Neural cell (in vitro differentiated cells): ENCODE measurements at regions not wholly inside any gene's neighbourhood (a gene's known extent, or its start where the extent isn't known, plus 50 kb on each side); places are given as distances from the start of the nearest gene placed in this dataset.

Source experiments
- CTCF ChIP-seq: fragments of 450-650 bp; IDR thresholded peaks from 2 replicates; pipeline ENCODE4 v1.5.1; 2014; ENCODE audit warnings: antibody characterized with exemption, mild to moderate bottlenecking, moderate library complexity; ENCODE audit not compliant: poor library complexity, severe bottlenecking
- EZH2 ChIP-seq: fragments of 200-600, 300-800 bp; shearing (Covaris generic), sonication (generic); IDR thresholded peaks from 2 replicates; pipeline ENCODE4 v1.6.1; 2014; ENCODE audit warnings: antibody characterized with exemption, low read length, borderline replicate concordance, mild to moderate bottlenecking; ENCODE audit not compliant: insufficient read depth, poor library complexity, severe bottlenecking
- POLR2AphosphoS5 ChIP-seq: IDR thresholded peaks from 2 replicates; pipeline ENCODE4 v1.6.1; 2012

- TF ChIP-seq CTCF (no peak), EZH2 (no peak), POLR2AphosphoS5 (no peak)
These were observed 100.9 kb downstream of the TES start for GRCh38 chr7:116311259-116311658.
